Mesendoderm (in vitro differentiated cells): ENCODE measurements at regions not wholly inside any gene's neighbourhood (a gene's known extent, or its start where the extent isn't known, plus 50 kb on each side); places are given as distances from the start of the nearest gene placed in this dataset.

Experiments used
- DNase-seq: peaks from one replicate; pipeline ENCODE4 v3.0.0; 2013
- H2AK5ac ChIP-seq: 2 replicates; pipeline ENCODE4 v1.6.1; 2013; ENCODE audit warnings: low read length, inconsistent platforms
- H2BK120ac ChIP-seq: 2 replicates; pipeline ENCODE4 v1.6.1; 2013; ENCODE audit warnings: low read depth, mild to moderate bottlenecking, low read length, moderate library complexity, mixed read lengths
- H2BK15ac ChIP-seq: replicated peaks from 2 replicates; pipeline ENCODE4 v1.6.1; 2013; ENCODE audit warnings: low read depth, mild to moderate bottlenecking, moderate library complexity
- H2BK5ac ChIP-seq: 2 replicates; pipeline ENCODE4 v1.6.1; 2013; ENCODE audit warnings: low read length, inconsistent platforms
- H3K18ac ChIP-seq: 2 replicates; pipeline ENCODE4 v1.6.1; 2013; ENCODE audit warnings: mild to moderate bottlenecking, low read length, mixed read lengths
- H3K23ac ChIP-seq: one replicate; pipeline ENCODE4 v1.6.1; 2013; ENCODE audit warnings: low read length
- H3K27ac ChIP-seq: 2 replicates; pipeline ENCODE4 v1.5.1; 2013; ENCODE audit warnings: low read depth, mild to moderate bottlenecking, inconsistent platforms, low read length, moderate library complexity
- H3K27me3 ChIP-seq: 2 replicates; pipeline ENCODE4 v1.6.1; 2013; ENCODE audit warnings: low read length, control low read depth, mild to moderate bottlenecking, inconsistent platforms; ENCODE audit not compliant: insufficient read depth, poor library complexity
- H3K36me3 ChIP-seq: 2 replicates; pipeline ENCODE4 v1.6.1; 2013; ENCODE audit warnings: low read length, inconsistent platforms; ENCODE audit not compliant: control insufficient read depth, insufficient read depth
- H3K4ac ChIP-seq: one replicate; pipeline ENCODE4 v1.6.1; 2013; ENCODE audit warnings: low read depth, mild to moderate bottlenecking, low read length, moderate library complexity
- H3K4me1 ChIP-seq: 2 replicates; pipeline ENCODE4 v1.6.1; 2013; ENCODE audit warnings: low read depth, low read length, inconsistent platforms; ENCODE audit not compliant: control insufficient read depth
- H3K4me2 ChIP-seq: 2 replicates; pipeline ENCODE4 v1.6.1; 2013; ENCODE audit warnings: low read length
- H3K4me3 ChIP-seq: 2 replicates; pipeline ENCODE4 v1.5.1; 2013; ENCODE audit warnings: mild to moderate bottlenecking, low read length
- H3K56ac ChIP-seq: one replicate; pipeline ENCODE4 v1.6.1; 2013; ENCODE audit warnings: low read length
- H3K79me1 ChIP-seq: 2 replicates; pipeline ENCODE4 v1.6.1; 2013; ENCODE audit warnings: low read length, inconsistent platforms
- H3K79me2 ChIP-seq: 2 replicates; pipeline ENCODE4 v1.6.1; 2013; ENCODE audit warnings: mild to moderate bottlenecking, low read length; ENCODE audit not compliant: control insufficient read depth, insufficient read depth
- H3K9ac ChIP-seq: 2 replicates; pipeline ENCODE4 v1.6.1; 2013; ENCODE audit warnings: low read length, inconsistent platforms
- H4K5ac ChIP-seq: one replicate; pipeline ENCODE4 v1.6.1; 2013; ENCODE audit warnings: low read length
- H4K8ac ChIP-seq: one replicate; pipeline ENCODE4 v1.6.1; 2013; ENCODE audit warnings: low read depth, mild to moderate bottlenecking, control low read depth, low read length, moderate library complexity
- WGBS: extraction: QIAGEN DNeasy Blood & Tissue Kit; methylation state at CpG from one replicate; pipeline ENCODE4 v1.1.7; 2013; ENCODE audit warnings: low lambda C conversion rate, missing lambda C conversion rate; ENCODE audit not compliant: insufficient coverage; ENCODE audit errors: extremely low coverage; 5-methylcytosine and 5-hydroxymethylcytosine counted together

GRCh38 chr14:100381395-100382105 is 58.4 kb downstream of the SLC25A47 start:
- H3K56ac ChIP-seq: no peak overlapping the region

DNA sequence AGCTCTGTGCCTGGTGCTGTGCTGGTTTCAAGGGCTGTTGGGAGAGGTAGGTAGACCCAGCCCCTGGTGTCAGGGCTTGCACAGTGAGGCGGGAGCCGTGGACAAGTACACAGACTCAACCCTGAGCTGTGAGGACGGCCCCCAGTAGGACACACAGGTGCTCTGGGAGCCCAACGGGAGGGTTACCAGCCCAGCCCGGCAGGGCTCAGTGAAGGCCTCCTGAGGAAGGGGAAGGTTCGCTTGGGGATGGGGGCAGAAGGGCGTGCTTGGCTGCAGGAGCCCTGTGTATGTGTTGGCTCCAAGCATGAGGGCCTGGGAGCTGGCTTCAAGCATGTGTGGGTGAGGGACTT is 58.9 kb downstream of the SLC25A47 start:
- no CpG with 5 or more reads among the region's 7 CpGs for WGBS
- Histone ChIP-seq H3K27ac (no peak overlapping the region), H3K23ac (no peak overlapping the region)

More at GRCh38 chr14:100381395-100382105, 58.4 kb downstream of the SLC25A47 start:
- no peak overlapping the region for H4K5ac ChIP-seq
- H3K4me3 ChIP-seq: no peak overlapping the region
- no peak overlapping the region for H2BK120ac ChIP-seq
- no peak overlapping the region for H3K23ac ChIP-seq
- H2BK5ac ChIP-seq: no peak overlapping the region
- H4K8ac ChIP-seq: no peak overlapping the region
- H3K4ac ChIP-seq: no peak overlapping the region
- no CpG with 5 or more reads among the region's 11 CpGs for WGBS
- H3K4me2 ChIP-seq: no peak overlapping the region
- no peak overlapping the region for H3K18ac ChIP-seq
- no peaks in the 10 kb centered on the region for H3K36me3 ChIP-seq
- no peaks in the 10 kb centered on the region for H3K79me2 ChIP-seq
- peaks cover 5% of the 10 kb centered on the region for H3K79me1 ChIP-seq
- no peak overlapping the region for H3K27ac ChIP-seq
- no peak overlapping the region for H2BK15ac ChIP-seq
- H3K9ac ChIP-seq: no peak overlapping the region
- no peak overlapping the region for H2AK5ac ChIP-seq
- peaks cover 3% of the 10 kb centered on the region for H3K4me1 ChIP-seq
- no peaks in the 10 kb centered on the region for H3K27me3 ChIP-seq
- no peak for DNase-seq

GRCh38 chr14:100383727-100384158 is 60.6 kb downstream of the SLC25A47 start:
- H3K79me1 ChIP-seq: peaks cover 1% of the 10 kb centered on the region
- H2AK5ac ChIP-seq: no peak overlapping the region
- no peaks in the 10 kb centered on the region for H3K27me3 ChIP-seq
- H3K4me1 ChIP-seq: no peaks in the 10 kb centered on the region
- no peak overlapping the region for H4K8ac ChIP-seq
- no peak overlapping the region for H2BK120ac ChIP-seq
- WGBS: no CpG with 5 or more reads among the region's 10 CpGs
- H3K18ac ChIP-seq: no peak overlapping the region
- no peak overlapping the region for H3K4me2 ChIP-seq
- H2BK5ac ChIP-seq: no peak overlapping the region
- no peak overlapping the region for H3K9ac ChIP-seq
- no peak overlapping the region for H3K4ac ChIP-seq
- no peak overlapping the region for H3K27ac ChIP-seq
- no peak overlapping the region for H3K56ac ChIP-seq
- H4K5ac ChIP-seq: no peak overlapping the region
- H3K4me3 ChIP-seq: no peak overlapping the region
- H3K23ac ChIP-seq: no peak overlapping the region
- H2BK15ac ChIP-seq: no peak overlapping the region
- H3K79me2 ChIP-seq: no peaks in the 10 kb centered on the region
- DNase-seq: peak; percentile 79
- H3K36me3 ChIP-seq: no peaks in the 10 kb centered on the region

More for the DNA sequence above, 58.9 kb downstream of the SLC25A47 start:
- Histone ChIP-seq H4K5ac (no peak overlapping the region), H2BK15ac (no peak overlapping the region), H3K27me3 (no peaks in the 10 kb centered on the region), H3K18ac (no peak overlapping the region), H2BK5ac (no peak overlapping the region), H2AK5ac (no peak overlapping the region), H3K9ac (no peak overlapping the region), H3K36me3 (no peaks in the 10 kb centered on the region), H4K8ac (no peak overlapping the region), H3K79me2 (no peaks in the 10 kb centered on the region), H3K56ac (no peak overlapping the region), H3K4me3 (no peak overlapping the region), H3K4ac (no peak overlapping the region), H3K4me2 (no peak overlapping the region), H3K79me1 (peaks cover 3% of the 10 kb centered on the region), H2BK120ac (no peak overlapping the region), H3K4me1 (no peaks in the 10 kb centered on the region)
- DNase-seq: no peak

- Histone ChIP-seq H3K79me1 (peaks cover 1% of the 10 kb centered on the region), H3K23ac (no peak overlapping the region), H3K36me3 (no peaks in the 10 kb centered on the region), H3K18ac (no peak overlapping the region), H3K4ac (no peak overlapping the region), H3K4me3 (no peak overlapping the region), H4K8ac (no peak overlapping the region), H3K79me2 (no peaks in the 10 kb centered on the region), H3K56ac (peak overlapping the region; percentile 66), H3K9ac (peak overlapping the region; percentile 33), H4K5ac (no peak overlapping the region), H3K4me1 (no peaks in the 10 kb centered on the region), H3K4me2 (no peak overlapping the region), H2AK5ac (peak overlapping the region; percentile 80), H3K27ac (no peak overlapping the region), H2BK120ac (no peak overlapping the region), H2BK5ac (no peak overlapping the region), H2BK15ac (no peak overlapping the region), H3K27me3 (no peaks in the 10 kb centered on the region)
- no peak for DNase-seq
- no CpG with 5 or more reads among the region's 5 CpGs for WGBS
Observed at GRCh38 chr14:100384277-100384676, 61.1 kb downstream of the SLC25A47 start.

GRCh38 chr14:100384819-100385813 is 62.0 kb downstream of the SLC25A47 start:
- H3K27me3 ChIP-seq: no peaks in the 10 kb centered on the region
- H2AK5ac ChIP-seq: no peak overlapping the region
- DNase-seq: peak; percentile 48
- H2BK5ac ChIP-seq: no peak overlapping the region
- H3K9ac ChIP-seq: no peak overlapping the region
- H2BK15ac ChIP-seq: no peak overlapping the region
- no peak overlapping the region for H4K5ac ChIP-seq
- H3K23ac ChIP-seq: no peak overlapping the region
- no peak overlapping the region for H3K4ac ChIP-seq
- H3K27ac ChIP-seq: no peak overlapping the region
- no peak overlapping the region for H3K18ac ChIP-seq
- no peaks in the 10 kb centered on the region for H3K4me1 ChIP-seq
- H3K56ac ChIP-seq: peak overlapping the region; percentile 66
- H3K4me3 ChIP-seq: no peak overlapping the region
- no peaks in the 10 kb centered on the region for H3K79me2 ChIP-seq
- WGBS: no CpG with 5 or more reads among the region's 16 CpGs
- H3K36me3 ChIP-seq: no peaks in the 10 kb centered on the region
- no peak overlapping the region for H4K8ac ChIP-seq
- peaks cover 1% of the 10 kb centered on the region for H3K79me1 ChIP-seq
- H3K4me2 ChIP-seq: no peak overlapping the region
- H2BK120ac ChIP-seq: no peak overlapping the region
